H9 (cell line): ENCODE measurements at regions not wholly inside any gene's neighbourhood (a gene's known extent, or its start where the extent isn't known, plus 50 kb on each side); places are given as distances from the start of the nearest gene placed in this dataset.

Experiments
- DNase-seq: peaks from one replicate; pipeline ENCODE4 v3.0.0-alpha.2; 2017
- H2AFZ ChIP-seq: one replicate; pipeline ENCODE4 v1.6.1; 2013; ENCODE audit warnings: mild to moderate bottlenecking, low read length, control low read depth, moderate library complexity
- H2AK5ac ChIP-seq: 2 replicates; pipeline ENCODE4 v1.6.1; 2013; ENCODE audit warnings: low read length, control low read depth, mixed read lengths; ENCODE audit not compliant: insufficient read length
- H2BK120ac ChIP-seq: one replicate; pipeline ENCODE4 v1.6.1; 2013; ENCODE audit warnings: low read depth, mild to moderate bottlenecking, low read length, control low read depth, inconsistent platforms; ENCODE audit not compliant: poor library complexity, severe bottlenecking
- H2BK12ac ChIP-seq: 2 replicates; pipeline ENCODE4 v1.6.1; 2013; ENCODE audit warnings: low read length, control low read depth, mixed read lengths, low read depth; ENCODE audit not compliant: insufficient read length
- H2BK15ac ChIP-seq: 2 replicates; pipeline ENCODE4 v1.6.1; 2013; ENCODE audit warnings: low read depth, low read length, control low read depth
- H2BK20ac ChIP-seq: one replicate; pipeline ENCODE4 v1.6.1; 2013; ENCODE audit warnings: low read depth, mild to moderate bottlenecking, low read length, control low read depth, inconsistent platforms; ENCODE audit not compliant: poor library complexity, severe bottlenecking
- H2BK5ac ChIP-seq: 2 replicates; pipeline ENCODE4 v1.6.1; 2013; ENCODE audit warnings: low read length, control low read depth, mixed read lengths; ENCODE audit not compliant: insufficient read length
- H3K14ac ChIP-seq: 2 replicates; pipeline ENCODE4 v1.6.1; 2013; ENCODE audit warnings: low read length, control low read depth; ENCODE audit not compliant: insufficient read depth
- H3K18ac ChIP-seq: 2 replicates; pipeline ENCODE4 v1.6.1; 2013; ENCODE audit warnings: low read depth, mild to moderate bottlenecking, mixed read lengths, low read length, control low read depth; ENCODE audit not compliant: insufficient read length
- H3K23ac ChIP-seq: 2 replicates; pipeline ENCODE4 v1.6.1; 2013; ENCODE audit warnings: low read length, control low read depth, mixed read lengths, low read depth; ENCODE audit not compliant: insufficient read length
- H3K23me2 ChIP-seq: 2 replicates; pipeline ENCODE4 v1.6.1; 2013; ENCODE audit warnings: low read depth, mild to moderate bottlenecking, mixed read lengths, low read length, control low read depth; ENCODE audit not compliant: insufficient read length, poor library complexity, severe bottlenecking
- H3K27ac ChIP-seq: 2 replicates; pipeline ENCODE4 v1.5.1; 2013; ENCODE audit warnings: low read length, control low read depth, mixed read lengths, low read depth; ENCODE audit not compliant: insufficient read length
- H3K27me3 ChIP-seq: 2 replicates; pipeline ENCODE4 v1.6.1; 2013; ENCODE audit warnings: low read length, control low read depth, inconsistent platforms; ENCODE audit not compliant: insufficient read depth
- H3K4ac ChIP-seq: 2 replicates; pipeline ENCODE4 v1.6.1; 2013; ENCODE audit warnings: low read depth, mild to moderate bottlenecking, control low read depth, inconsistent platforms, low read length, moderate library complexity
- H3K4me1 ChIP-seq: 2 replicates; pipeline ENCODE4 v1.6.1; 2013; ENCODE audit warnings: low read length, control low read depth, inconsistent platforms; ENCODE audit not compliant: insufficient read depth
- H3K4me2 ChIP-seq: 2 replicates; pipeline ENCODE4 v1.6.1; 2013; ENCODE audit warnings: low read length, control low read depth, mixed read lengths; ENCODE audit not compliant: insufficient read length, insufficient read depth
- H3K56ac ChIP-seq: 2 replicates; pipeline ENCODE4 v1.6.1; 2013; ENCODE audit warnings: low read depth, mild to moderate bottlenecking, mixed read lengths, low read length, control low read depth; ENCODE audit not compliant: insufficient read length
- H3K79me1 ChIP-seq: 2 replicates; pipeline ENCODE4 v1.6.1; 2013; ENCODE audit warnings: low read depth, mild to moderate bottlenecking, moderate library complexity, low read length, control low read depth, inconsistent platforms; ENCODE audit not compliant: insufficient read depth, poor library complexity, severe bottlenecking
- H3K79me2 ChIP-seq: 2 replicates; pipeline ENCODE4 v1.6.1; 2013; ENCODE audit warnings: low read length, control low read depth, inconsistent platforms; ENCODE audit not compliant: insufficient read depth
- H3K9ac ChIP-seq: 2 replicates; pipeline ENCODE4 v1.6.1; 2013; ENCODE audit warnings: low read length, control low read depth, mixed read lengths; ENCODE audit not compliant: insufficient read length; ENCODE audit errors: extremely low read depth
- H3K9me3 ChIP-seq: one replicate; pipeline ENCODE4 v1.6.1; 2013; ENCODE audit warnings: low read depth, low read length, inconsistent platforms; ENCODE audit not compliant: control insufficient read depth
- H3T11ph ChIP-seq: one replicate; pipeline ENCODE4 v1.6.1; 2013; ENCODE audit warnings: mild to moderate bottlenecking, low read length, control low read depth, inconsistent platforms
- H4K20me1 ChIP-seq: one replicate; pipeline ENCODE4 v1.6.1; 2013; ENCODE audit not compliant: control insufficient read depth, insufficient read length, insufficient read depth
- H4K5ac ChIP-seq: 2 replicates; pipeline ENCODE4 v1.6.1; 2013; ENCODE audit warnings: low read depth, mild to moderate bottlenecking, mixed read lengths, low read length, control low read depth; ENCODE audit not compliant: insufficient read length
- H4K8ac ChIP-seq: replicated peaks from 2 replicates; pipeline ENCODE4 v1.6.1; 2013; ENCODE audit warnings: low read length, control low read depth, mixed read lengths, low read depth; ENCODE audit not compliant: insufficient read length
- H4K91ac ChIP-seq: 2 replicates; pipeline ENCODE4 v1.6.1; 2013; ENCODE audit warnings: low read depth, mild to moderate bottlenecking, moderate library complexity, mixed read lengths, low read length, control low read depth; ENCODE audit not compliant: insufficient read length
- H3K27ac Mint-ChIP-seq, 3 experiments: 2 replicates in 2 of 3; 3 replicates in 1 of 3; pipeline ENCODE4 v1.8.0; 2020 to 2021; ENCODE audit warnings: mixed read lengths in 3 of 3, mild to moderate bottlenecking in 1 of 3, moderate library complexity in 1 of 3
- H3K27me3 Mint-ChIP-seq: 2 replicates; pipeline ENCODE4 v1.8.0; 2021; ENCODE audit warnings: low read depth, mild to moderate bottlenecking, moderate library complexity, mixed read lengths
- H3K36me3 Mint-ChIP-seq, 3 experiments: 2 replicates in 2 of 3; 3 replicates in 1 of 3; pipeline ENCODE4 v1.8.0; 2020 to 2021; ENCODE audit warnings: low read depth in 3 of 3, mixed read lengths in 3 of 3; ENCODE audit not compliant: insufficient read depth in 1 of 3
- H3K4me1 Mint-ChIP-seq, 2 experiments: 2 replicates each; pipeline ENCODE4 v1.8.0; 2020; ENCODE audit warnings: mixed read lengths in 2 of 2
- H3K4me3 Mint-ChIP-seq, 2 experiments: 2 replicates in 1 of 2; 3 replicates in 1 of 2; pipeline ENCODE4 v1.8.0; 2020 to 2021; ENCODE audit warnings: mild to moderate bottlenecking in 2 of 2, mixed read lengths in 2 of 2, moderate library complexity in 1 of 2
- H3K9me3 Mint-ChIP-seq, 2 experiments: 2 replicates in 1 of 2; 3 replicates in 1 of 2; pipeline ENCODE4 v1.8.0; 2020; ENCODE audit warnings: mild to moderate bottlenecking in 2 of 2, mixed read lengths in 2 of 2, moderate library complexity in 1 of 2
- WGBS: extraction: QIAGEN DNeasy Blood & Tissue Kit; methylation state at CpG from one replicate; pipeline ENCODE4 v1.1.7; 2013; ENCODE audit warnings: missing lambda C conversion rate, low lambda C conversion rate, mixed read lengths; ENCODE audit not compliant: insufficient read length; ENCODE audit errors: extremely low coverage; 5-methylcytosine and 5-hydroxymethylcytosine counted together
- TF ChIP-seq, protein P1 (sequence below): fragments of 200-600 bp; sonication (generic); conservative IDR thresholded peaks from 3 replicates; pipeline ENCODE4 v1.8.0; 2021; ENCODE audit warnings: antibody characterized with exemption, mild to moderate bottlenecking

- Histone ChIP-seq H2AFZ (no peak overlapping the region), H3K27ac (no peak overlapping the region), H2BK120ac (no peak overlapping the region), H2BK20ac (no peak overlapping the region), H3K23ac (no peak overlapping the region), H3K14ac (no peak overlapping the region), H4K91ac (no peak overlapping the region), H3K56ac (no peak overlapping the region), H3K4me2 (no peak overlapping the region), H3K4me1 (peaks cover 7% of the 10 kb centered on the region; the same call in 1 of the 2 replicates), H3K9ac (no peak overlapping the region), H3K23me2 (no peaks in the 10 kb centered on the region), H4K5ac (no peak overlapping the region), H2AK5ac (no peak overlapping the region), H2BK12ac (no peak overlapping the region), H3K9me3 (no peaks in the 10 kb centered on the region), H2BK15ac (no peak overlapping the region), H3T11ph (no peak overlapping the region), H3K18ac (no peak overlapping the region), H3K79me2 (no peaks in the 10 kb centered on the region), H3K4ac (no peak overlapping the region), H3K79me1 (no peaks in the 10 kb centered on the region), H4K20me1 (no peaks in the 10 kb centered on the region), H3K27me3 (no peaks in the 10 kb centered on the region), H4K8ac (no peak overlapping the region), H2BK5ac (no peak overlapping the region)
- peaks cover 33 to 38% of the 10 kb centered on the region in 2 experiments for H3K4me1 Mint-ChIP-seq
- no peak for DNase-seq
- H3K27ac Mint-ChIP-seq = no peak overlapping the region
- WGBS = no CpG with 5 or more reads among the region's 5 CpGs
- peaks cover 0 to 4% (median 0%) of the 10 kb centered on the region in 3 experiments; a peak in 1 of 7 replicates for H3K36me3 Mint-ChIP-seq
- no peaks in the 10 kb centered on the region; a peak in 1 of 5 replicates for H3K9me3 Mint-ChIP-seq
- H3K27me3 Mint-ChIP-seq = no peaks in the 10 kb centered on the region
- TF ChIP-seq, protein P1, sequence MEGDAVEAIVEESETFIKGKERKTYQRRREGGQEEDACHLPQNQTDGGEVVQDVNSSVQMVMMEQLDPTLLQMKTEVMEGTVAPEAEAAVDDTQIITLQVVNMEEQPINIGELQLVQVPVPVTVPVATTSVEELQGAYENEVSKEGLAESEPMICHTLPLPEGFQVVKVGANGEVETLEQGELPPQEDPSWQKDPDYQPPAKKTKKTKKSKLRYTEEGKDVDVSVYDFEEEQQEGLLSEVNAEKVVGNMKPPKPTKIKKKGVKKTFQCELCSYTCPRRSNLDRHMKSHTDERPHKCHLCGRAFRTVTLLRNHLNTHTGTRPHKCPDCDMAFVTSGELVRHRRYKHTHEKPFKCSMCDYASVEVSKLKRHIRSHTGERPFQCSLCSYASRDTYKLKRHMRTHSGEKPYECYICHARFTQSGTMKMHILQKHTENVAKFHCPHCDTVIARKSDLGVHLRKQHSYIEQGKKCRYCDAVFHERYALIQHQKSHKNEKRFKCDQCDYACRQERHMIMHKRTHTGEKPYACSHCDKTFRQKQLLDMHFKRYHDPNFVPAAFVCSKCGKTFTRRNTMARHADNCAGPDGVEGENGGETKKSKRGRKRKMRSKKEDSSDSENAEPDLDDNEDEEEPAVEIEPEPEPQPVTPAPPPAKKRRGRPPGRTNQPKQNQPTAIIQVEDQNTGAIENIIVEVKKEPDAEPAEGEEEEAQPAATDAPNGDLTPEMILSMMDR = no peak
- no peak overlapping the region for H3K4me3 Mint-ChIP-seq
These were observed 494.8 kb upstream of the KLHL29 start for GRCh38 chr2:22890132-22890531.
